Astrocyte (in vitro differentiated cells and primary cell): ENCODE measurements at regions not wholly inside any gene's neighbourhood (a gene's known extent, or its start where the extent isn't known, plus 50 kb on each side); places are given as distances from the start of the nearest gene placed in this dataset.
"Not testable (repeated sequence)": the region's sequence is repeated elsewhere in the genome, so short reads cannot be mapped to it uniquely, and the experiment has no call there.

Experiments used
- DNase-seq: peaks from one replicate; pipeline ENCODE4 v3.0.0-alpha.2; 2010; ENCODE audit warnings: low read depth
- FAIRE-seq: peaks from 2 replicates; lab custom pipeline; 2011; peaks lifted over from hg19 to GRCh38; lab: Jason Lieb, UNC
- H2AFZ ChIP-seq: 2 replicates; pipeline ENCODE4 v1.6.0; 2012; ENCODE audit warnings: low read depth, low read length, inconsistent platforms
- H3K27ac ChIP-seq: 2 replicates; pipeline ENCODE4 v1.5.1; 2011; ENCODE audit warnings: low read depth, low read length, inconsistent platforms
- H3K27me3 ChIP-seq: 2 replicates; pipeline ENCODE4 v1.6.0; 2011; ENCODE audit warnings: low read length, inconsistent platforms; ENCODE audit not compliant: insufficient read depth
- H3K36me3 ChIP-seq: 2 replicates; pipeline ENCODE4 v1.5.1; 2011; ENCODE audit warnings: low read length, inconsistent platforms; ENCODE audit not compliant: insufficient read depth
- H3K4me1 ChIP-seq: 2 replicates; pipeline ENCODE4 v1.5.1; 2011; ENCODE audit warnings: low read length, inconsistent platforms; ENCODE audit not compliant: insufficient read depth
- H3K4me2 ChIP-seq: 2 replicates; pipeline ENCODE4 v1.6.0; 2012; ENCODE audit warnings: low read length, inconsistent platforms
- H3K4me3 ChIP-seq: 2 replicates; pipeline ENCODE4 v1.5.1; 2011; ENCODE audit warnings: low read depth, mild to moderate bottlenecking, low read length, inconsistent platforms; ENCODE audit not compliant: insufficient read depth
- H3K79me2 ChIP-seq: 2 replicates; pipeline ENCODE4 v1.6.0; 2012; ENCODE audit warnings: mild to moderate bottlenecking, low read length, inconsistent platforms; ENCODE audit not compliant: insufficient read depth
- H3K9ac ChIP-seq: 2 replicates; pipeline ENCODE4 v1.6.0; 2012; ENCODE audit warnings: mild to moderate bottlenecking, low read length, inconsistent platforms
- H3K9me3 ChIP-seq: 2 replicates; pipeline ENCODE4 v1.5.1; 2012; ENCODE audit warnings: low read depth, mild to moderate bottlenecking, low read length, inconsistent platforms; ENCODE audit not compliant: insufficient read depth
- H4K20me1 ChIP-seq: 2 replicates; pipeline ENCODE4 v1.6.0; 2012; ENCODE audit warnings: low read length, inconsistent platforms; ENCODE audit not compliant: insufficient read depth
- H3K27ac Mint-ChIP-seq: one replicate; pipeline ENCODE4 v1.8.0; 2021; ENCODE audit warnings: mild to moderate bottlenecking, mixed read lengths; ENCODE audit not compliant: unreplicated experiment
- H3K27me3 Mint-ChIP-seq: one replicate; pipeline ENCODE4 v1.8.0; 2021; ENCODE audit warnings: low read depth, mixed read lengths; ENCODE audit not compliant: unreplicated experiment
- H3K36me3 Mint-ChIP-seq: one replicate; pipeline ENCODE4 v1.8.0; 2021; ENCODE audit warnings: low read depth, mixed read lengths; ENCODE audit not compliant: unreplicated experiment
- H3K4me1 Mint-ChIP-seq: one replicate; pipeline ENCODE4 v1.8.0; 2021; ENCODE audit warnings: low read depth, mixed read lengths; ENCODE audit not compliant: unreplicated experiment
- H3K4me3 Mint-ChIP-seq: one replicate; pipeline ENCODE4 v1.8.0; 2021; ENCODE audit warnings: mild to moderate bottlenecking, moderate library complexity, mixed read lengths; ENCODE audit not compliant: unreplicated experiment
- H3K9me3 Mint-ChIP-seq: one replicate; pipeline ENCODE4 v1.8.0; 2021; ENCODE audit warnings: mild to moderate bottlenecking, mixed read lengths; ENCODE audit not compliant: unreplicated experiment
- CTCF ChIP-seq: IDR thresholded peaks from 2 replicates; pipeline ENCODE4 v1.5.1; 2011; ENCODE audit warnings: low read depth, mild to moderate bottlenecking, inconsistent platforms, low read length, moderate library complexity; ENCODE audit not compliant: insufficient read depth
- EZH2 ChIP-seq: IDR thresholded peaks from 2 replicates; pipeline ENCODE4 v1.6.1; 2012; ENCODE audit warnings: mild to moderate bottlenecking, low read length, inconsistent platforms; ENCODE audit not compliant: insufficient read depth

- no peak for TF ChIP-seq EZH2
- no peak for TF ChIP-seq CTCF
- peaks cover 2% of the 10 kb centered on the region for H3K9me3 ChIP-seq
- no peak for FAIRE-seq
- H3K36me3 ChIP-seq, result no peaks in the 10 kb centered on the region
- peaks cover 4% of the 10 kb centered on the region for H3K9me3 Mint-ChIP-seq
- no peaks in the 10 kb centered on the region for H3K27me3 Mint-ChIP-seq
- no peaks in the 10 kb centered on the region for H3K4me1 Mint-ChIP-seq
- no peaks in the 10 kb centered on the region for H3K4me1 ChIP-seq
- H3K27ac Mint-ChIP-seq, result no peak overlapping the region
- no peaks in the 10 kb centered on the region for H3K27me3 ChIP-seq
- no peaks in the 10 kb centered on the region for H4K20me1 ChIP-seq
- H2AFZ ChIP-seq, result no peak overlapping the region
- no peak overlapping the region for H3K4me3 ChIP-seq
- no peak overlapping the region for H3K4me3 Mint-ChIP-seq
- no peak overlapping the region for H3K27ac ChIP-seq
- no peak overlapping the region for H3K9ac ChIP-seq
- H3K4me2 ChIP-seq, result no peak overlapping the region
- H3K36me3 Mint-ChIP-seq, result peaks cover 1% of the 10 kb centered on the region
- no peaks in the 10 kb centered on the region for H3K79me2 ChIP-seq
- no peak for DNase-seq
Observed at GRCh38 chr20:54727490-54727889, 252.1 kb downstream of the DOK5 start.

- Histone ChIP-seq H3K36me3 (no peaks in the 10 kb centered on the region), H3K9ac (no peak overlapping the region), H3K4me3 (no peak overlapping the region), H4K20me1 (no peaks in the 10 kb centered on the region), H3K79me2 (no peaks in the 10 kb centered on the region), H2AFZ (no peak overlapping the region), H3K9me3 (peaks cover 2% of the 10 kb centered on the region), H3K27ac (no peak overlapping the region), H3K4me2 (no peak overlapping the region), H3K4me1 (no peaks in the 10 kb centered on the region), H3K27me3 (no peaks in the 10 kb centered on the region)
- DNase-seq, result no peak
- TF ChIP-seq CTCF (no peak), EZH2 (no peak)
- H3K4me1 Mint-ChIP-seq, result no peaks in the 10 kb centered on the region
- H3K4me3 Mint-ChIP-seq, result no peak overlapping the region
- no peaks in the 10 kb centered on the region for H3K27me3 Mint-ChIP-seq
- peaks cover 4% of the 10 kb centered on the region for H3K9me3 Mint-ChIP-seq
- H3K27ac Mint-ChIP-seq, result no peak overlapping the region
- FAIRE-seq, result no peak
- peaks cover 1% of the 10 kb centered on the region for H3K36me3 Mint-ChIP-seq
Observed at GRCh38 chr20:54726687-54727300, 251.4 kb downstream of the DOK5 start.

GRCh38 chr20:54725266-54725665 lies 249.9 kb downstream of the DOK5 start:
- not testable (repeated sequence) for H3K36me3 Mint-ChIP-seq, H3K4me2 ChIP-seq, H3K9me3 Mint-ChIP-seq, H3K79me2 ChIP-seq, H3K4me3 Mint-ChIP-seq, H4K20me1 ChIP-seq, H3K9me3 ChIP-seq, H3K9ac ChIP-seq, H3K36me3 ChIP-seq, H3K27ac Mint-ChIP-seq, H3K4me1 Mint-ChIP-seq, H2AFZ ChIP-seq, FAIRE-seq, H3K27me3 ChIP-seq, H3K27me3 Mint-ChIP-seq, H3K27ac ChIP-seq, H3K4me3 ChIP-seq, H3K4me1 ChIP-seq, DNase-seq
